K562 (cell line): ENCODE measurements at regions not wholly inside any gene's neighbourhood (a gene's known extent, or its start where the extent isn't known, plus 50 kb on each side); places are given as distances from the start of the nearest gene placed in this dataset.

Source experiments
- BCL6 ChIP-seq: fragments of 250-450 bp; sonication (Bioruptor Pico); IDR thresholded peaks from 2 replicates; pipeline ENCODE4 v1.4.0; 2020
- BRD4 ChIP-seq: fragments of 200-600 bp; sonication (generic); IDR thresholded peaks from 2 replicates; pipeline ENCODE4 v1.6.1; 2017; ENCODE audit warnings: inconsistent platforms
- MTA3 ChIP-seq: fragments of 450-650 bp; formaldehyde crosslinking; IDR thresholded peaks from 2 replicates; pipeline ENCODE4 v1.6.1; 2017; ENCODE audit warnings: mild to moderate bottlenecking, borderline replicate concordance
- PHB ChIP-seq: fragments of 250-450 bp; sonication (Bioruptor Pico); IDR thresholded peaks from 2 replicates; pipeline ENCODE4 v1.5.0; 2021
- POLR2A ChIP-seq: fragments of 450-650 bp; conservative IDR thresholded peaks from 2 replicates; pipeline ENCODE4 v1.6.1; 2016
- RB1 ChIP-seq: fragments of 450-650 bp; IDR thresholded peaks from 2 replicates; pipeline ENCODE4 v1.6.1; 2017; ENCODE audit warnings: low read depth, mild to moderate bottlenecking
- TCF7L2 ChIP-seq: fragments of 150-350 bp; IDR thresholded peaks from 2 replicates; pipeline ENCODE4 v1.6.1; 2016; ENCODE audit warnings: low read depth, mild to moderate bottlenecking, low read length, moderate library complexity
- TOE1 ChIP-seq, 2 experiments: fragments of 450-650 bp in 1 of 2; sonication (generic) in 1 of 2; formaldehyde crosslinking in 1 of 2; IDR thresholded peaks; 2 replicates each; pipeline versions ENCODE4 v1.7.1 to v1.8.0; 2016 to 2022; ENCODE audit warnings: borderline replicate concordance in 2 of 2, mild to moderate bottlenecking in 2 of 2, antibody characterized with exemption in 1 of 2, inconsistent platforms in 1 of 2, low read depth in 1 of 2, missing genetic modification reagents in 1 of 2, moderate library complexity in 1 of 2
- ZNF589 ChIP-seq: fragments of 200-800 bp; sonication (Bioruptor generic); IDR thresholded peaks from 2 replicates; pipeline ENCODE4 v1.6.1; 2016; ENCODE audit warnings: low read depth, missing genetic modification characterization, missing compliant biosample characterization
- TF ChIP-seq, protein P1 (sequence below), 2 experiments: fragments of 450-650 bp; IDR thresholded peaks; 2 replicates each; pipeline ENCODE4 v1.6.1; 2016; ENCODE audit warnings: mild to moderate bottlenecking in 2 of 2, borderline replicate concordance in 1 of 2, low read depth in 1 of 2, moderate library complexity in 1 of 2
- TF ChIP-seq, protein P2 (sequence below): fragments of 250-450 bp; sonication (Bioruptor Pico); IDR thresholded peaks from 2 replicates; pipeline ENCODE4 v1.8.0; 2021; ENCODE audit warnings: mild to moderate bottlenecking, moderate library complexity

DNA sequence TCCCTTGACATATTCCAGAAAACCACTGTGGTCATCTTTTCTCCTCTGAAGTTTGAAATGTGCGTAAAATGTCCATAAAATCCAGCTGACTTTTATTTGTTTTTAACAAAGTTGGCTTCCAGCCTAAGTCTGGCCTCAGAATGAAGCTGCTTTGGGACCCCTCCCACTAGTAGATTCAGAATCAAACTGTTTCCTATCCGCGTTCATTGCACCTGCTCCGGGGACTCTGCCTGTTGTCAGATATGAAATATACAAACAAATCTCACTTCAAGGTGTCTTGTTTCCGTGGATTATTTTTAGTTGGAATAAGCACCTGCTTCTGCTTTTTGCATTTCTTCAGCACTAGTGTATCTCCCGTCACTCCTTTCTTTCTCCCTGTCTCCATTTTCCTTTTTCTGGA is 115.7 kb upstream of the FHL2 start (continued):
- TF ChIP-seq, protein P1, sequence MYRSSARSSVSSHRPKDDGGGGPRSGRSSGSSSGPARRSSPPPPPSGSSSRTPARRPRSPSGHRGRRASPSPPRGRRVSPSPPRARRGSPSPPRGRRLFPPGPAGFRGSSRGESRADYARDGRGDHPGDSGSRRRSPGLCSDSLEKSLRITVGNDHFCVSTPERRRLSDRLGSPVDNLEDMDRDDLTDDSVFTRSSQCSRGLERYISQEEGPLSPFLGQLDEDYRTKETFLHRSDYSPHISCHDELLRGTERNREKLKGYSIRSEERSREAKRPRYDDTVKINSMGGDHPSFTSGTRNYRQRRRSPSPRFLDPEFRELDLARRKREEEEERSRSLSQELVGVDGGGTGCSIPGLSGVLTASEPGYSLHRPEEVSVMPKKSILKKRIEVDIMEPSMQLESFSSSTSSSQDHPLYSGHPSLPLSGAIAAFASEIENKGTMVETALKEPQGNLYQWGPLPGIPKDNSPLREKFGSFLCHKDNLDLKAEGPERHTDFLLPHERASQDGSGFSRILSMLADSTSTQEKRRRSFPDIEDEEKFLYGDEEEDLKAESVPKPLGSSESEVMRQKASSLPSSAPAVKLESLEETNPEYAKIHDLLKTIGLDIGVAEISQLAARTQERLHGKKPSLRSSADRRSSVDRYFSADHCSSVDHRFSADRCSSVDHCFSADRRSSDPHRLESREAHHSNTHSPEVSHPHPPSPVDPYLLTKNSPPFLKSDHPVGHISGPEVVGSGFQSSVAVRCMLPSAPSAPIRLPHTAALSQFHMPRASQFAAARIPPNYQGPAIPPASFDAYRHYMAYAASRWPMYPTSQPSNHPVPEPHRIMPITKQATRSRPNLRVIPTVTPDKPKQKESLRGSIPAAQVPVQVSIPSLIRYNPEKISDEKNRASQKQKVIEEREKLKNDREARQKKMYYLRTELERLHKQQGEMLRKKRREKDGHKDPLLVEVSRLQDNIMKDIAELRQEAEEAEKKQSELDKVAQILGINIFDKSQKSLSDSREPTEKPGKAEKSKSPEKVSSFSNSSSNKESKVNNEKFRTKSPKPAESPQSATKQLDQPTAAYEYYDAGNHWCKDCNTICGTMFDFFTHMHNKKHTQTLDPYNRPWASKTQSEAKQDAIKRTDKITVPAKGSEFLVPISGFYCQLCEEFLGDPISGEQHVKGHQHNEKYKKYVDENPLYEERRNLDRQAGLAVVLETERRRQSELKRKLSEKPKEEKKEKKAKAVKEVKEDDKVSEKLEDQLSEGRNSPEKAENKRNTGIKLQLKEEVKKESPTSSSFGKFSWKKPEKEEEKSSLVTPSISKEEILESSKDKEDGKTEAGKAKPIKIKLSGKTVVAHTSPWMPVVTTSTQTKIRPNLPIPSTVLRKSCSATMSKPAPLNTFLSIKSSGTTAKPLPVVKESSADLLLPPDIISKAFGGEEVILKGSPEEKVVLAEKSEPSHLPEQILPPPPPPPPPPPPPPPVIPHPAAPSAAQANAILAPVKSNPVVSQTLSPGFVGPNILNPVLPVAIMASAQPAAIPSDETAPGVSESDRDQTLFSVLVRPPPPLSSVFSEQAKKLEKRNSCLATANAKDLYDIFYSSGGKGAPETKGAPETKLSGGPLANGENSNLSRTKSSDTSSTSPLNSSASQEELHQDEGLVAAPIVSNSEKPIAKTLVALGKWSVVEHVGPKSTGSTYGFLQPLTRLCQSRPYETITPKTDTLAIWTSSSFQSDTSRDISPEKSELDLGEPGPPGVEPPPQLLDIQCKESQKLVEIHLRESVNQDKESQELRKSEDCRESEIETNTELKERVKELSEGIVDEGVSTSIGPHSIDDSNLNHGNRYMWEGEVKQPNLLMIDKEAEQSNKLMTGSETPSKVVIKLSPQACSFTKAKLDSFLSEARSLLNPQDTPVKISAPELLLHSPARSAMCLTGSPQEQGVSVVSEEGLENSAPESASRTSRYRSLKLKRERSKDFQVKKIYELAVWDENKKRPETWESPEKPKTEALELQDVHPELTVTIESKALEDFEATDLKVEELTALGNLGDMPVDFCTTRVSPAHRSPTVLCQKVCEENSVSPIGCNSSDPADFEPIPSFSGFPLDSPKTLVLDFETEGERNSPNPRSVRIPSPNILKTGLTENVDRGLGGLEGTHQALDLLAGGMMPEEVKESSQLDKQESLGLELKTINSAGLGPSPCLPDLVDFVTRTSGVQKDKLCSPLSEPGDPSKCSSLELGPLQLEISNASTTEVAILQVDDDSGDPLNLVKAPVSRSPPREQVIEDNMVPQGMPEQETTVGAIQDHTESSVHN (IDR thresholded peaks at IDR 0.05; ENCODE audit: borderline replicate concordance in 1 of 2, low read depth in 1 of 2) = no peak
- no peak for TF ChIP-seq PHB (CRISPR knock-in tag)
- no peak for TF ChIP-seq MTA3
- TF ChIP-seq TCF7L2 = no peak
- no peak for TF ChIP-seq POLR2A
- no peak for TF ChIP-seq TOE1 (IDR thresholded peaks at IDR 0.05; ENCODE audit: borderline replicate concordance)
- no peak for TF ChIP-seq TOE1 (CRISPR knock-in tag; IDR thresholded peaks at IDR 0.05; ENCODE audit: borderline replicate concordance, low read depth)
- no peak for TF ChIP-seq ZNF589 (CRISPR knock-in tag)
- TF ChIP-seq, protein P2, sequence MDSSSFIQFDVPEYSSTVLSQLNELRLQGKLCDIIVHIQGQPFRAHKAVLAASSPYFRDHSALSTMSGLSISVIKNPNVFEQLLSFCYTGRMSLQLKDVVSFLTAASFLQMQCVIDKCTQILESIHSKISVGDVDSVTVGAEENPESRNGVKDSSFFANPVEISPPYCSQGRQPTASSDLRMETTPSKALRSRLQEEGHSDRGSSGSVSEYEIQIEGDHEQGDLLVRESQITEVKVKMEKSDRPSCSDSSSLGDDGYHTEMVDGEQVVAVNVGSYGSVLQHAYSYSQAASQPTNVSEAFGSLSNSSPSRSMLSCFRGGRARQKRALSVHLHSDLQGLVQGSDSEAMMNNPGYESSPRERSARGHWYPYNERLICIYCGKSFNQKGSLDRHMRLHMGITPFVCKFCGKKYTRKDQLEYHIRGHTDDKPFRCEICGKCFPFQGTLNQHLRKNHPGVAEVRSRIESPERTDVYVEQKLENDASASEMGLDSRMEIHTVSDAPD = no peak
- TF ChIP-seq BRD4 = no peak
- no peak for TF ChIP-seq RB1
- TF ChIP-seq BCL6 (CRISPR knock-in tag) = no peak
